ENCODE measurements at regions not wholly inside any gene's neighbourhood (a gene's known extent, or its start where the extent isn't known, plus 50 kb on each side); places are given as distances from the start of the nearest gene placed in this dataset.

- Histone ChIP-seq H3K36me3 (ENCODE audit: control insufficient read depth, insufficient read depth, low read length) (no peaks in the 10 kb centered on the region), H3K9me3 (no peaks in the 10 kb centered on the region), H3K27me3 (replicated peaks; ENCODE audit: control insufficient read depth, insufficient read depth, low read length) (no peaks in the 10 kb centered on the region), H3K4me1 (no peaks in the 10 kb centered on the region), H3K4me3 (ENCODE audit: low read depth, low read length) (no peak overlapping the region)
- ChIA-PET POLR2A (no interaction called here), CTCF (no interaction called here)
- no peak for DNase-seq
- Mint-ChIP-seq H3K27me3 (ENCODE audit: insufficient read depth, unreplicated experiment) (no peaks in the 10 kb centered on the region), H3K27ac (ENCODE audit: unreplicated experiment) (no peak overlapping the region), H3K36me3 (ENCODE audit: insufficient read depth, unreplicated experiment) (no peaks in the 10 kb centered on the region), H3K4me1 (ENCODE audit: low read depth, unreplicated experiment) (no peaks in the 10 kb centered on the region), H3K9me3 (ENCODE audit: unreplicated experiment) (no peaks in the 10 kb centered on the region), H3K4me3 (ENCODE audit: unreplicated experiment) (no peak overlapping the region)
- TF ChIP-seq CTCF (IDR thresholded peaks at IDR 0.05; ENCODE audit: insufficient read depth in 1 of 2, low read depth in 1 of 2, low read length in 1 of 2, severe bottlenecking in 1 of 2, unreplicated experiment in 1 of 2) = no peak
- intact Hi-C loops (cut with micrococcal nuclease; ENCODE audit: unreplicated experiment) = no loop called here
- BruUV-seq (replicated peaks) = no TSS peak
These were observed 69.1 kb upstream of the NPFFR2 start for GRCh38 chr4:71962622-71963264.

GRCh38 chr4:71974681-71975080 is 57.1 kb upstream of the NPFFR2 start:
- no peaks in the 10 kb centered on the region for H3K4me1 ChIP-seq
- no peak overlapping the region for H3K4me3 ChIP-seq (ENCODE audit: low read depth, low read length)
- TF ChIP-seq CTCF (IDR thresholded peaks at IDR 0.05; ENCODE audit: insufficient read depth in 1 of 2, low read depth in 1 of 2, low read length in 1 of 2, severe bottlenecking in 1 of 2, unreplicated experiment in 1 of 2) = no peak
- H3K27me3 ChIP-seq (replicated peaks; ENCODE audit: control insufficient read depth, insufficient read depth, low read length) = no peaks in the 10 kb centered on the region
- POLR2A ChIA-PET = no interaction called here
- CTCF ChIA-PET = no interaction called here
- Mint-ChIP-seq H3K36me3 (ENCODE audit: insufficient read depth, unreplicated experiment) (no peaks in the 10 kb centered on the region), H3K4me1 (ENCODE audit: low read depth, unreplicated experiment) (no peaks in the 10 kb centered on the region), H3K9me3 (ENCODE audit: unreplicated experiment) (no peaks in the 10 kb centered on the region), H3K27me3 (ENCODE audit: insufficient read depth, unreplicated experiment) (no peaks in the 10 kb centered on the region), H3K27ac (ENCODE audit: unreplicated experiment) (no peak overlapping the region), H3K4me3 (ENCODE audit: unreplicated experiment) (no peak overlapping the region)
- no peaks in the 10 kb centered on the region for H3K36me3 ChIP-seq (ENCODE audit: control insufficient read depth, insufficient read depth, low read length)
- H3K9me3 ChIP-seq = no peaks in the 10 kb centered on the region
- DNase-seq = no peak
- intact Hi-C loops (cut with micrococcal nuclease; ENCODE audit: unreplicated experiment) = no loop called here
- no TSS peak for BruUV-seq (replicated peaks)

GRCh38 chr4:71976523-71976922 is 55.3 kb upstream of the NPFFR2 start:
- H3K36me3 ChIP-seq (ENCODE audit: control insufficient read depth, insufficient read depth, low read length) = no peaks in the 10 kb centered on the region
- no TSS peak for BruUV-seq (replicated peaks)
- no peaks in the 10 kb centered on the region for H3K4me1 ChIP-seq
- Mint-ChIP-seq H3K4me1 (ENCODE audit: low read depth, unreplicated experiment) (no peaks in the 10 kb centered on the region), H3K9me3 (ENCODE audit: unreplicated experiment) (no peaks in the 10 kb centered on the region), H3K27me3 (ENCODE audit: insufficient read depth, unreplicated experiment) (no peaks in the 10 kb centered on the region), H3K36me3 (ENCODE audit: insufficient read depth, unreplicated experiment) (no peaks in the 10 kb centered on the region), H3K4me3 (ENCODE audit: unreplicated experiment) (no peak overlapping the region), H3K27ac (ENCODE audit: unreplicated experiment) (no peak overlapping the region)
- DNase-seq = no peak
- ChIA-PET CTCF (no interaction called here), POLR2A (no interaction called here)
- no peak overlapping the region for H3K4me3 ChIP-seq (ENCODE audit: low read depth, low read length)
- H3K9me3 ChIP-seq = no peaks in the 10 kb centered on the region
- no peaks in the 10 kb centered on the region for H3K27me3 ChIP-seq (replicated peaks; ENCODE audit: control insufficient read depth, insufficient read depth, low read length)
- no peak for TF ChIP-seq CTCF (IDR thresholded peaks at IDR 0.05; ENCODE audit: insufficient read depth in 1 of 2, low read depth in 1 of 2, low read length in 1 of 2, severe bottlenecking in 1 of 2, unreplicated experiment in 1 of 2)
- intact Hi-C loops (cut with micrococcal nuclease; ENCODE audit: unreplicated experiment) = no loop called here

Data from Caco-2 (cell line).